ENCODE measurements at regions not wholly inside any gene's neighbourhood (a gene's known extent, or its start where the extent isn't known, plus 50 kb on each side); places are given as distances from the start of the nearest gene placed in this dataset.
"Not testable (repeated sequence)": the region's sequence is repeated elsewhere in the genome, so short reads cannot be mapped to it uniquely, and the experiment has no call there.

DNA sequence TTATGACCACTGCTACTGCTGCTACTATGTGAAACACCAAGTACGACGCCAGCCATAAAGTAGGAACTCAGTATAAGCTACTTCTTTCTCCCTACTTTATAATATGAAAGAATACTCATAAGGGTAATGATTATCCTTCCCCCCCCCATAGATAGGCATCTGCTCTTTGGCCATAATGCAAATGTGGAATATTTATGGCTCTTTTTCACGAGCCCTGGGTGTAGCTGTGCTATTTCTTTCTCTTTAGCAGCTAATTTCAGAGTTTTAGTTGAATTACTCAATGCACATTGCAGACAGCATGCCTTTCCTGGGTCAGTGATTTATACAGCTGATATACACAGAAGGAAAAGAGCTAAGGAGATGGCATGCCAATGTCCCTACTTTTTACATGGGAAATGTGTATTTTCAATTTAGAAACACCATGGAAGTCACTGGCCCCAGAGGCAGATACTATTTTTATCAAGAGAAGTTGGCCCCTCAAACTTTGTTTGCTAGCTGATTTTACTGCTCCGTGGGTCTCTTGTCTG, 234.1 kb upstream of the KIAA1217 start:
- no peak for DNase-seq

DNA sequence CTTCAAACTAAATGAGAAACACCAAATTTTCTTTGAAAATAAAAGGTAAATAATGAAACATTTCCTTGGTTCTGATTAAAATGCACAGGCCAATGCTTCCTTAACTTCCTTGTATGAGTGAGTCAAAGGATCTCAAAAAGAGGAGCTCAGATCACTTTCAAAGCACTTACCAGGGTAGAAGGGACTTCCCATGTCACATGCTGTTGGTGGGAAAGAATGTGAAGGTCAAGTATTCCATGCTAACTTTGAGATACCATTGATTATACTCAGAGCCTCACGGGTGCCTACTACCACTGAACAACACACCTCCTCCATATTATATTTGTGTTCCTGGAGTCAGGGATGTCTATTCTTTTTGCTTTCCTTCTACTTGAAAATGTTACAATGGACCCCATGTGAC, 233.5 kb upstream of the KIAA1217 start:
- no peak for DNase-seq

DNA sequence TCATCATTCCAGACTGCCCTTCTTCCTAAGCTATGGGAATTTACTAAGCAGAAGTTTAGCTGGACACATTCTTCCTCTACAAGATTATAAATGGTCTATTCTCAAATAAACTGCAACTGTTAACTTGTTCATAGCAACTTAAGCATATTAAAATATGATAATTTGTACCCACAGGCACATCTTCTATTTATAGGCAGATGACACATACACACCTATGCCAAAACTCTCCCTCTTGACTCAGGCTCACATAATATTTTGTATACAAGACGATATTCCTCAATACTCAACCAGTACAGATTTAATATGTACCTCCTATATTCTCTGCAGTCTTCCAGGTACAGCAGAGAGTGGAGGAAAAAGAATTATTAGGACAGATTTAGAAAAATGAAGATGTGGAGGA, 232.7 kb upstream of the KIAA1217 start:
- no peak for DNase-seq

DNA sequence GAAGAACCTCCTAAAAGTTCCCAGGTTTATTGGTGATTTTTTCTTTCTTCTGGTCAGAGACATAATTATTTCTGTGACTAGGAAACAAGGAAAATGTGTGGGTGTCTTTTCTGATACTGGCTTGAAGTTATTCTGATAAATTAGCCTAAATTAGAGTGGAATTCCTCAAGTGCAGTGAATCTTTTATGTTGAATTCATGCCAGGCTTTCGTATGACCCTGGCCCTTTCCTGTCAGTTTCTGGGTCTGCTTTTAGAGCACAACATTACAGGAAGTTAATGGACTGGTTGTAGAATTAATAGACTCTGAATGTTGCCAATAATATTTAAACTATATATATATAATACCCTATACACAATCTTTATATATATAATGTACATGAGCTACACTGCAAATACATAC, 230.6 kb upstream of the KIAA1217 start:
- no peak for DNase-seq

DNA sequence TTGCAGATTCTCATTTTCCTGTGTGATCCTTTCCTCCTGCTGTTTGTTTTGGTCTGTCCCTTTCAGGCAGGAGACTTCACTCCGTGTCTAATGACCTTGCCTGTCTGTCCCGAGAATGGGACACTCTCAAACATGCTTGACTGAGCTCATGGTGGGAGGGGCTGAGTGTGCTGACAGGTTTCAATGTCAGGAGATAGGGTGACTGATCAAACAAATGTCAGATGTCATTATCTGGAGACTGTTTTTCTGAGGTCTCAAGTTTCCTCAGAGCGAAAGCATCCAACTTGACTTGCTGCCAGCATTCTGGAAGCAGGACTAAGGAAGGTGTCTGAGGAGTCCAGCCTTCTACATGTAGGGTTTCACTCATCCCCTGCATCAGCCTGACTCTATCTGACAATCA, 228.8 kb upstream of the KIAA1217 start:
- no peak for DNase-seq

DNA sequence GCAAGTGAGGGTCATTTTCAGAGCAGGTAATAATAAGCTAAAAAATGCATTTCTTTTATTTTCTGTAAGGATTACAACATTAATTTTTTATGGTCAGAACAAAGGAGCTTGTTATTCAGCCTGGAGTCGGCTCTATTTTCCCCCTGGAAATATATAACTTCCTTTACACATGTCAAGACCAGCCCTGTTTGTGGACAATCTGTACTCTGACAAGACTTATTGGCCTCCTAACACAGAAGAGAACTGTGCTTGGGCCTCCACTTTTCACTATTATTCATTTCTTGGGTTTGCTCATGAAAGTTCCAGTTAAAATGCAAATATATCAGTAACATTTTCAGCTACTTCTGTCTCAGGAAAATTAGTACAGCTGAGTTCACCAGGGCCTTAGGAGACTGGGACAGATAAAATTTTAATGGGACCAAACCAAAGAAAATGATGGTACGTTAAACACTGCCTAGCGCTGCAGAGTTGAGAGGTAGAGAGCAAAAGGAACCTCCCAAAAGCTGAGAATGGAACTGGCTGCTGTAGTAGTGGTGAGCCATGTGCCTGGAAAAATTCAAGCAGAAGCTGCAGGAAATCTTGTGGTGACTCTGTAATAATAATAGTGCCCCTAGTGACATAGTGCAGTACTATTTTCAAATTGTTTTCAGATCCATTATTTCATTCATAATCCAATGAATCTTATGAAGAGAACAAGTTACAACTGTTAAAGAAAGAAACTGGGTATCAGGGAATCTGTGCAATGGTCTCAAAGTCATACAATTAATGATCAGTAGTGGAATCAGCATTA, 227.2 kb upstream of the KIAA1217 start:
- no peak for DNase-seq

DNA sequence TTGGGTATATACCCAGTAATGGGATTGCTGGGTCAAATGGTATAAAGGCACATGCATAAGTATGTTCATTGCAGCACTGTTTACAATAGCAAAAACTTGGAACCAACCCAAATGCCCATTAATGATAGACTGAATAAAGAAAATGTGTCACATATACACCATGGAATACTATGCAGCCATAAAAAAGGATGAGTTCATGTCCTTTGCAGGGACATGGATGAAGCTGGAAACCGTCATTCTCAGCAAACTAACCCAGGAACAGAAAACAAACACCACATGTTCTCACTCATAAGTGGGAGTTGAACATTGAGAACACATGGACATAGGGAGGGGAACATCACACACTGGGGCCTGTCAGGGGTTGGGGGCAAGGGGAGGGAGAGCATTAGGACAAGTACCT, 224.5 kb upstream of the KIAA1217 start:
- not testable (repeated sequence) for DNase-seq

DNA sequence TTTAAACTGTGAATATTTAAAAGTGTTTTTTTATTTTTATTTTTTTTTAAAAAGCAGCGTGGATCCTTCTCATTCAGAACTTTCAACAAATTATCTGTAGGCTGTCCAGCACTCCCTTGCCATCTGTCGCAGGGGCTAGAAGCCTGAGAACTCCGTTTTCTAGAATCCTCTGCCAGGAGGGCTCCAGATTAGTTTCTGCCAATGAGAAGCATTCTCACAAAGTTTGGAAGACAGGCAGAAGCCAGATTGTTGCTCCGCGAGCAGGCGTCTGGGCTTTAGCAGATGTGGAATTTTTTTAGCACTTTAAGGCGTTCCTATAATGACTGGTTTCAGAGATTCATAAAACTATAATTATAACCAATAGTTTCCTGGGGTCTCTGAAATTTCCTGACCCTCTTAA, 220.9 kb upstream of the KIAA1217 start:
- no peak for DNase-seq

DNA sequence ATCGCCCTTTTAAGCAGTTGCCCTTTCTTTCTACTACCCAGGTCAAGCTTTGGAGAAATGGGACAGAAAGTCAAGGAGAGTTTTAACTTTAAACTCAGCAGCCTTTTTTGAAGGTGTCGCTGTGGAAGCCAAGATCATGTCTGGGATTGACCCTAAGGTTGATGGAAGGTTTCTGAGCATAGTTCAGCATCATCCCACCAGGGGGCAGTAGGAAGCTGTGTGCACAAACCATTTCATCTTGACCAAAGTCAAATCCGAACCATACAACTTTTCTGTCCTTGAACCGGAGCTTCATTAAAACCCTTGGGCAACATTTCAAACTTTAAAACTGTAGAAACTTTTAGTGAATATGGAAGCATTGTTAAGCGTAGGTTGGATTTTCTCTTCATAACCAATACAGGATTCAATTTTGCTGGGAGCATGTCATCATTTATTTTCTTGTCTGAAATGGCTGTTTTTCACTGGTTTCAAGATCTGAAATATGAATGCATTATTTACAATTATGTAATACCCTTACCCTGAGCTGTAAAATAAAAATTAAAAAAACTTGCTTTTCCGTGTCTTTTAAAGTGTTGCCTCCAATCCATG, 214.4 kb upstream of the KIAA1217 start:
- peak; percentile 64 for DNase-seq

DNA sequence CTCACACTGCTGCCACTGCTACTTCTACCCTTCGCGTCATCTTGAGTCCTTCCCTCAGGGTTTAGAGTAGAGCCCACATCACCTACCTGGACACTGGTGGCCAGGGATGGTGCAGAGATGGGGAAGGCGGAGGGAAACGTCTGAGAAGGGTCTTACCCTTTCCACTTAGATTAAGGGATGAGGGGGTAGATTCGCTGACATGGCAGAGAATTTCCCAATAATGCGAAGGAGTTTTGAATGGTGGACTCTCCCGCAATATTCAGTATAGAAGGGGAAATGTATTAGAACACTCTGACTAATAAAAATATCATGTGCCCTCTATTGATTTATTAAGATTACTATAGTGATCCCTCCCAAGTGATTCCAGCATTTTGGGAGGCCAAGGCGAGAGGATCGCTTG, 209.5 kb upstream of the KIAA1217 start:
- DNase-seq, result no peak

DNA sequence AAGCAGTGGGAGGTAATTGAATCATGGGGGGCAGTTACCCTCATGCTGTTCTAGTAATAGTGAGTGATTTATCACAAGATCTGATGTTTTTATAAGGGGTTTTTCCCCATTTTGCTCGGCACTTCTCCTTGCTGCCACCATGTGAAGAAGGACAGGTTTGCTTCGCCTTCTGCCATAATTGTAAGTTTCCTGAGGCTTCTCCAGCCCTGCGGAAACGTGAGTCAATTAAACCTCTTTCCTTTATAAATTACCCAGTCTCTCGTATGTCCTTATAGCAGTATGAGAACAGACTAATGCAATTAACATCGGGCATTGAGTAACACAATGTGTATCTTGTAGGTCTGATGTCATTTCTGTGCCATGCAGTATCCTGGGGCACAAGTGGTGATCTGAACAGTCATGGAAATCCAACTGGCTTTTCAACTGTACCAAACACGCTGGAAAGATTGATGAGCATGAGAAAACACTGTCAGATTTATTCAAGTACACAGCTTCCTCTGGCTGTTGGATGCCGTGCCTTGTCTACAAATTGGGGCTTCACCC, 208.6 kb upstream of the KIAA1217 start:
- DNase-seq, result no peak

DNA sequence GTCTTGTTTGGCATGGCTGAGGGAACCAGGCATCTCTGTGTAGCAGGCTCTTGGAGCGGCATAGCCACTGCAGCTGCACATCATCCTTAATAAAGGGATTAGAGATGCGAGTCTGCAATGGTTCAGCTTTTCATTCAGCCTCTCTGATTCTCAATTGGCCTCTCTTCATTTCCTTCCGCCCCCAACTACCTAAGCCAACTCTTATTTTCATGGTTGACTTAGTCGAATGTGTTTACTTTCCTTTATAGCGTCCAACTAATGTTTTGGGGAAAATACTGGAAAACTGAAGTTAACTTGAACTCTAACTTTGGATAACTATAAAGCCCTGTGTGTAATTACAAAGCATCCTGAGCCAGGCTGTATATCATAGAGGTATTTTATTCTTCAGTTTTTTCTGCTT, 202.2 kb upstream of the KIAA1217 start:
- no peak for DNase-seq

DNA sequence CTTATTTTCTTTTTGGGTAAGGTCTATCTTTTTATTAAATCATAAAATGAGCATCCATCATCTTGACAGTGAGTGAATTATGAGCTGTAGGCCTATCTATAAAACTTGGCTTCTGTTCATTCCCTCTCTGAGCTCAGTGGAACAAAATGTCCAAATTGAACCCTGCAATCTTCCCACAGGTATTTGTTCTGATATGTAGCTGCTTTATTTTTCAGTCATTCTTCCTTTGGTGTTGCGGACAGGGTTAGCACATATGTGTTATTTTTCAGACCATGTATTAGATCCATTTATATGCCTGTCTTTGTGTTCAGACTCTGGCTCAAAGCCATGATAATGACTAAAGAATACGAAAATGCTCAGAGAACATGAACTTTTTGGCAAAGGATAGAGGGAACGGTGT, 201.6 kb upstream of the KIAA1217 start:
- no peak for DNase-seq

DNA sequence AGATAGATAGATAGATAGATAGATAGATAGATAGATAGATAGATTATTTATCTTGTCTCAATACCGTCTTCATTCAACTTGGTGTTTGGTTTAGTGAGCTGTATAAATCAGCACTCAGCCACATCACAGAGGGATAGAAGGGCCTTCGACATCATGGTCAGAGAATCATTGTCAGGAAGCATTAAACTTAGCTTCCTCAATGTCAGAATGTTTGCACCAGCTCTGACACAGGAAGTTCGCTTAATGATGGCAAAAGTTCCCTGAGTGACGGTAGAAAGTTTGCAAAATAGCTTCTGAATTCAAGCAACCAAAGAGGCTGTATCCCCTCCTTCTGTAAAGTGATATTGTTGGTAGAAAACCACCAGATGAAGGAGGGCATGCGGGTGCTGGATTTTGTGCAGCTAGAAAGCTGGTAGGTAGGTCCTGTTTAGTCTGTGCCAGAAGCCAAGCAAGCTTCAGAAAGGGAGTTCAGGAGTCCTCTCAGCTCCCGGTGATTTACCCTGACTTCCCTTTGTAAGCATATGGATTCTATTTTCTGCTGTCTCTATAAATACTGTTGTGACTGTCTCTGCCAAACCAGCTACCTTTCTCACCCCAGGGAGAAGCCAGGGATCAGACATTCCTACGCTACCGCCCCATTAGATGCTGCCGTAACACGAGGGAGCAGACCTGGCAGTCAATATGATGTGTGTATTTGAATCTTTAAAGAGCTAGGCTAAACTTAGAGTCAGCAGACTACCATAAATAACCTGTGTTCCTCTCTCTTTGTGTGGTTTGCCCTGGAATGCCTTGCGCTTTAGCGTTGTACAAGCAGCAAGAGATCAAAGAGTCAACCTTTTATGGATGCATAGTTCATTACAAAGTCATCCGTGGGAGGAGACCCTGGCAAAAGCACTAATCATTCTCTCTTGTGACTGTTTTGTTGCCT, 200.5 kb upstream of the KIAA1217 start:
- no peak for DNase-seq

DNA sequence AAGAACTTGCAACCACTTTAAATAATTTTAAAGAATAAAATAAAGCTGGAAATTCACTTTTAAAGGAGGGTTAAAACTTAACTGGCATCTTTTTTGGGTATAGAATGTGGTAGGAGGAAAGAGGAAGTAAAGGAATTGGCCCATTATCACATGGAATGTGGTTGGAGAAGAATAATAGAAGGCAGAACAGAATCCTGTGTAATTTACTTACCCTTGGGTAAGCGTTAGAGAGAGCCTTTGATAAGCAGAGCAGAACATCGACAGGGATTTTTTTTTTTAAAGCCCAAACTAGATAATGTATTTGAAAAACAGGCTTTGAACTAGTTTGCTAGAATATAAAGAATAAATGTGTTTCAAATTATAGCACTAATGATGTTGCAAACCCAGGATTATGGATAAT, 199.8 kb upstream of the KIAA1217 start:
- DNase-seq, result no peak

DNA sequence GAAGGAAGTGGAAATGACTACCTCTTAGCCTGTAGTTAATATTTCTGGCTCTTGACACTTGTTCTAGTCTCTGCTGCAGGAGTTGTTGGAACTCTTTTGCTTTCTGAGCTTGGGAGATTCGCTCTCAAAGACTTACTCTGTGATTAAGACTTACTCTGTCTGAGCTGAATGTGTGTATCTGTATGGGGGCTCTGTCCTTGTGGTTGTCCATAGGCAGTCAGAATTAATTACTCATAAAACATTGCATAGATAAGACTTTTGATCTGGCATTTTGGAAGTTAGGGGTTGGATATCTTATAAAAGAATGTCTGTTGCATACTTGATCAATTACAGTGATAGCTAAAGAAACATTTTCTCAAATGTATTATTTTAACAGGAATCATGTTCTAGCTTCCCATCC, 199.2 kb upstream of the KIAA1217 start:
- DNase-seq, result no peak

DNA sequence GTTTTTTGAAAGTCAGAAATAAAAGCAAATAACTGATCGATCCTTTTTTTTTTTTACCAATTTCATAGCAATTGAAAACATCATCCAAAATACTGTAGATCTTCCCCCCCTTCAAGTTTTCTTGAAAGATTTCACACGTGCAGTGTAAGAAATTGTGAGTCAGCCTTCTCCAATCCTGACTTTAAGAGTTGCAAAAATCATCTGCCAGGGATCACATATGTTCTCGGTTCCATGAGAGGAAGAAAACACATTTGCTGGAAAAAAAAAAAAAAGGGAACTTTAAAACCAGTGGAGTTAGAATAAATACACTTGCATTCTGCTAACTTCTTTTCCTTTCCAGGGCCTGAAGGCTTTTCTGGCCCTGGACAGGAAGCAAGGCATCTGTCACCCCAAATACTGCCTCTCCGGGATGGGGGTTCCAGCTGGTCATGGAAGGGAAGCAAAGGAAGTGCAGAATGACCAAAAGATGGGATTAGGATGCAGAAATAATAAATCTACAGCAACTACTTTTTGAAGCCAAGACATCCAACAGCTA, 198.4 kb upstream of the KIAA1217 start:
- no peak for DNase-seq

DNA sequence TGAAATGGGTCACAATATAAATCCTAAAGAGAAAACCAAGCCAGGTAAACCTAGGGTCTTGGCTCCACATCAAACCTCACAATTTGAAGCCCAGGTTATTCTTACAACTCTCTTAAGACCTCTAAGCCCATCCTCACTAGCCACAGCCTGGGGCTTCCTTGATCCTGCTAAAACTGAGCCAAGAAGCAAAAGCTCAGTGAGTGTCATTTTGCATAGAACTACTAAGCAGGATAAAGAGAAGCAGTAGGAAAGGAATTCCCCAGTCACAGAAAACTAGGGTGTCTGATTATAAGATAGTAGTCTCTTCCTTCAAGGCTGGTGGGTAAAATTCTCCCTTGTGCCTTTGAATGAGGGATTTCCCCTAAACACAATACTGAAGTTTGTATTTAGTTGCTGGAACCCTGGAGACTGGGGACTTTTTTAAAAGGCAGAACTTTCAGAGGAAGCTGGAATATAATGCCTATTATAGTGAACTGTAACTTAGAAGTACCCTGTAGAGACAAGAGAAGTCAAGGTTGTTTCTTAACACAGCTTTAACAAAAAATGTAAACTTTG, 196.6 kb upstream of the KIAA1217 start:
- DNase-seq, result no peak

DNA sequence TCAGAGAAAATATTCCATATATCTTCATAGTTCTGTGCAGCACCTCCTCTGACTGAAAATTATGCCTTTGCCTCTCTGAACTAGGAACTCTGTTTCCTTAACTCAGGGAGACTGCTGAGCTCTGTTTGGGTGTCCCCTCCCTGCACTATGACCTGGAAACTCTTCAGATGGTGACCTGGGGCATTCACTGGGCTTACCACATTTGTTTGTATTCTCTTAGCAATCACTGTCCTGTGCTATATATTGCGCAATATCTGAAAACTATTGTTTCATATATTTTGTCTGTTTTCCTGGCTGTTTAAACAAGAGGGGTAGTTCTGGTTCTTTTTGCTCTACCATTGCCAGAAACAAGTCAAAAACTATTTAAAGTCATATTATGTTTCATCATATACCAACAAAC, 181.8 kb upstream of the KIAA1217 start:
- DNase-seq, result no peak

DNA sequence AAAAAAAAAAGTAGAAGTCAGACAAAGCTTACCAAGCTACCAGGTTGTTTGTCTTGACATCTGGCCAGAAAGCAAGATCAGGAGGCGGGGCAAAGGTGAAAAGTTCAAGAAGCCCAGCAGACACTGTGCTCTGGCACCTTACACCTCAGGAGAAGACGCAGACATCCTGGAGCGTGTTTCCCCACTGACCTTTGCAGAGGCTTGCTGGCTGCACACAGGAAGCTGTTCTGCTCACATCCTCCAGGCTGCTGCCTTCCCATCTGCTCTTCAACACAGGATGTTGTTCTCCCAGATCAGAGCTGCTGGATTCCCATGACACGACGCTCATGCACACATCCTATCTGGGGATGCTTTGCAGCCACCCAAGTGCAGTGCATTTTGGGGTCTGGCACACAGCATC, 174.4 kb upstream of the KIAA1217 start:
- DNase-seq, result no peak

DNA sequence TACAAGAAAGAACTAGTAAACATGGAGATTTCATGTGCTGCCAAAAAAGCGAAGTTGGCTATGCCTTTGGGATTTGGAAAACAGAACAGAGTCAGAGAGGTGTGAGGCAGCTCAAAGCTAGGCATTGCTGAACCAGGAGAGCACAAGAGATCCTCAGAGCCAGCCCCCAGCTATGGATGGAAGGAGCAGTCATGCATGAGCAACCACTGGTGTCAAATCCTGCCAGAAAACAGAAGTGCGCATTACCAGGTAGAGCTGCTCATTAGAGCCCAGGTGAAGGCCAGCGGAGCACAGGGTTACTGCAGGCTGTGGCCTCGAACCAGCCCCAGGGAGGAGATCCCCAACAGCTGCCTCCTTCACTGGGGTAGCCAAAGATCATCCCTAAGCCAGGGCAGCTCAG, 173.2 kb upstream of the KIAA1217 start:
- no peak for DNase-seq

DNA sequence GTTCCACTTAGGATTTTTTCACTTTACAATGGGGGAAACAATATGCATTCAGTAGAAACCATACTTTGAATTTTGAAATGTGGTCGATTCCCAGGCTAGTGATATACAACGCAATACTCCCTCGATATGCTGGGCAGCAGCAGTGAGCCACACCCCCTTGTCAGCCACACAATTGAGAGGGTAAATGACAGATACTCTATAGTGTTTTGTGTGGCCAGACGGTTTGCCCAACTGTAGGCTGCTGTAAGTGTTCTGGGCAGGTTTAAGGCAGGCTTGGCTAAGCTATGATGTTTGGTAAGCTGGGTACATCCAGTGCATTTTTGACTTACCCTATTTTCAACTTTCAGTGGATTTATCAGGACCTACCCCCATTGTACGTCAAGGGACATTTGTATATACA, 169.6 kb upstream of the KIAA1217 start:
- DNase-seq, result no peak

DNA sequence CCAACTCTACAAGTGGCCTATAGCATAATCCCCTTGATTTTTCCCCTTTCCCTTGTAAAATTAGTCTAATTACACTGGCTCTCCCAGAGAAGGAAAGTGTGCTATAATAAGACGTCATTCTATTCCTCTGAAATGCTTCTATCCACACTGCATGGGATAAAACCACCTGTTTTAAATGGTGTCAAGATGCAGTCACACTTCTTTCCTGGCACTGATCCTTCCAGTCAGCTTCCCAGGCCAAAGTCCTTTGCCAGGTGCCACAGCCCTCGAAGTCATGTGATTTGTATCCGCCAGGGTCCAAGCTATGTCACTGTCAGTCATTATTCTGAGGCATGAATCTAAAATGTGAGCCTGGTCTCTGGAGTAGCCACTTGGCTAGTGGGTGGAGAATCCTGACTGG, 169.0 kb upstream of the KIAA1217 start:
- no peak for DNase-seq

Data from dermis blood vessel endothelial cell (primary cell).